Endodermal cell (in vitro differentiated cells): ENCODE measurements at regions not wholly inside any gene's neighbourhood (a gene's known extent, or its start where the extent isn't known, plus 50 kb on each side); places are given as distances from the start of the nearest gene placed in this dataset.

ENCODE experiments used
- DNase-seq: peaks from one replicate; pipeline ENCODE4 v3.0.0-alpha.2; 2017
- H3K27ac ChIP-seq: 2 replicates; pipeline ENCODE4 v1.5.1; 2013; ENCODE audit warnings: mild to moderate bottlenecking, low read depth, low read length, moderate library complexity
- H3K27me3 ChIP-seq: 2 replicates; pipeline ENCODE4 v1.6.1; 2013; ENCODE audit warnings: mild to moderate bottlenecking, low read length, moderate library complexity; ENCODE audit not compliant: insufficient read depth, control insufficient read depth, poor library complexity, severe bottlenecking
- H3K36me3 ChIP-seq: 2 replicates; pipeline ENCODE4 v1.7.0; 2013; ENCODE audit warnings: mild to moderate bottlenecking, low read length, moderate library complexity; ENCODE audit not compliant: control insufficient read depth, insufficient read depth
- H3K4me1 ChIP-seq: one replicate; pipeline ENCODE4 v1.7.0; 2013; ENCODE audit warnings: low read length; ENCODE audit not compliant: control insufficient read depth, insufficient read depth
- H3K4me3 ChIP-seq: 2 replicates; pipeline ENCODE4 v1.5.1; 2013; ENCODE audit warnings: mild to moderate bottlenecking, low read length, moderate library complexity
- H3K9ac ChIP-seq: 2 replicates; pipeline ENCODE4 v1.6.1; 2013; ENCODE audit warnings: mild to moderate bottlenecking, low read length, moderate library complexity; ENCODE audit not compliant: poor library complexity, severe bottlenecking; ENCODE audit errors: extremely low read depth
- H3K9me3 ChIP-seq: 2 replicates; pipeline ENCODE4 v1.6.1; 2013; ENCODE audit warnings: mild to moderate bottlenecking, low read length, moderate library complexity; ENCODE audit not compliant: control insufficient read depth
- H3K27ac Mint-ChIP-seq: 2 replicates; pipeline ENCODE4 v1.8.0; 2020; ENCODE audit warnings: mixed read lengths
- H3K27me3 Mint-ChIP-seq: 2 replicates; pipeline ENCODE4 v1.8.0; 2021; ENCODE audit warnings: mild to moderate bottlenecking, mixed read lengths; ENCODE audit not compliant: insufficient read depth
- H3K36me3 Mint-ChIP-seq: 2 replicates; pipeline ENCODE4 v1.8.0; 2020; ENCODE audit warnings: low read depth, mixed read lengths
- H3K4me1 Mint-ChIP-seq: 2 replicates; pipeline ENCODE4 v1.8.0; 2020; ENCODE audit warnings: mixed read lengths
- H3K4me3 Mint-ChIP-seq: 2 replicates; pipeline ENCODE4 v1.8.0; 2020; ENCODE audit warnings: mild to moderate bottlenecking, moderate library complexity, mixed read lengths
- H3K9me3 Mint-ChIP-seq: 2 replicates; pipeline ENCODE4 v1.8.0; 2020; ENCODE audit warnings: mild to moderate bottlenecking, mixed read lengths
- CTCF ChIP-seq: fragments of 200-600 bp; sonication (generic); conservative IDR thresholded peaks from 2 replicates; pipeline ENCODE4 v1.5.0; 2021; ENCODE audit warnings: antibody characterized with exemption, mild to moderate bottlenecking
- WGBS, 2 experiments: methylation state at CpG; one replicate each; pipeline versions ENCODE4 v1.1.5 to v1.1.7; 2013; ENCODE audit warnings: missing lambda C conversion rate in 2 of 2, mixed read lengths in 1 of 2; ENCODE audit not compliant: insufficient coverage in 1 of 2, insufficient read length in 1 of 2; 5-methylcytosine and 5-hydroxymethylcytosine counted together

GRCh38 chr10:22821501-22821900 is 106.4 kb upstream of the ARMC3 start:
- H3K36me3 ChIP-seq = no peaks in the 10 kb centered on the region
- Mint-ChIP-seq H3K27me3 (no peaks in the 10 kb centered on the region), H3K9me3 (peaks cover 2% of the 10 kb centered on the region), H3K4me1 (no peaks in the 10 kb centered on the region), H3K4me3 (no peak overlapping the region), H3K36me3 (no peaks in the 10 kb centered on the region), H3K27ac (no peak overlapping the region)
- H3K9ac ChIP-seq = no peak overlapping the region
- no peak for TF ChIP-seq CTCF
- no peaks in the 10 kb centered on the region for H3K27me3 ChIP-seq
- no peaks in the 10 kb centered on the region for H3K9me3 ChIP-seq
- no peaks in the 10 kb centered on the region for H3K4me1 ChIP-seq
- no peak overlapping the region for H3K27ac ChIP-seq
- WGBS, 2 experiments = 100% methylated on average over 1 of the region's 1 CpG
- no peak overlapping the region for H3K4me3 ChIP-seq
- DNase-seq = no peak

GRCh38 chr10:22816298-22816653 is 101.9 kb upstream of the PIP4K2A start:
- Mint-ChIP-seq H3K4me3 (no peak overlapping the region), H3K27me3 (peaks cover 10% of the 10 kb centered on the region), H3K9me3 (no peaks in the 10 kb centered on the region), H3K36me3 (no peaks in the 10 kb centered on the region), H3K27ac (no peak overlapping the region), H3K4me1 (peaks cover 1% of the 10 kb centered on the region)
- Histone ChIP-seq H3K27me3 (no peaks in the 10 kb centered on the region), H3K36me3 (no peaks in the 10 kb centered on the region), H3K4me3 (no peak overlapping the region), H3K4me1 (no peaks in the 10 kb centered on the region), H3K9me3 (no peaks in the 10 kb centered on the region), H3K27ac (no peak overlapping the region), H3K9ac (no peak overlapping the region)
- DNase-seq = no peak
- 78 to 97% methylated on average over 3 to 4 of the region's 4 CpGs for WGBS, 2 experiments
- TF ChIP-seq CTCF = no peak

DNA sequence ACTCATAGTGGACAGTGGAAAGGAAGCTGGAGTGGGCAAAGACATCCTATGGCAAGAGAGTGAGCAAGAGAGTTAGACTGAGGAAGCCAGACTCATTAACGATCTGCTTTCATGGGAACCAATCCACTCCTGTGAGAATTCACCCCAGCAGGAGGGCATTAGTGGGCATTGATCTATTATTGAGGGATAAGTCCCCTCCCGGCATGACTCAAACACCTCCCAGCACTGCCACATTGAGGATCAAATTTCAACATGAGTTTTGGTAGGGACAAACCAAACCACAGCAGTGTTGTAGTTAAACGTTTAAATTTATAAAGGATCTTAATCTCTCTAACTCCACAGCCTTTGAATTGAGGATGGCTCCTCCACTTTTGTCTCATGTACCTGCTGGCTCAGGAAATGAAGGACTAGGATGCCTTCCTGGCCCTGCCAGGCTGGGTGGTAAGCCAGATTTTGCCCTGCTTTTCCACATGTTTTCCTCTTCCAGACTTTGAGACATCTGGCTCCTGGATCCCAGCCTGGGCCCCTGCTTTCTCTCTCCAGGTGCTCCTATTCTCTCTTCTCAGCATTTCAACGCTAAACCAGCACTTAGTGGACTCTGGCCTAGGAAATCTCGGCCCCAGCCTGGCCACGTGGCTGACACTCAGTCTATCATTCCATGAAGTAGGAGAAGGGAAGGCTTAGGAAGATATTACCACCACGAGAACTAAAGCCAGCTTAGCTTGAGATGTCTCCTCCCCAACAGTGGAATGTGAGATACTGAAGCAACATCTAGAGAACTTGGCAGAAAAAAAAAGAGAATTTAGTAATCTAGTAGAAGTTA is 96.5 kb upstream of the PIP4K2A start:
- Histone ChIP-seq H3K27ac (no peak overlapping the region), H3K4me3 (peak overlapping the region; percentile 15), H3K9me3 (peaks cover 8% of the 10 kb centered on the region), H3K27me3 (no peaks in the 10 kb centered on the region), H3K4me1 (no peaks in the 10 kb centered on the region), H3K9ac (no peak overlapping the region), H3K36me3 (no peaks in the 10 kb centered on the region)
- Mint-ChIP-seq H3K27me3 (peaks cover 16% of the 10 kb centered on the region), H3K9me3 (peaks cover 20% of the 10 kb centered on the region), H3K36me3 (peaks cover 3% of the 10 kb centered on the region), H3K4me3 (no peak overlapping the region), H3K4me1 (peaks cover 10% of the 10 kb centered on the region), H3K27ac (peak overlapping the region; percentile 37)
- peak; percentile 89 for DNase-seq
- TF ChIP-seq CTCF = no peak
- 41 to 60% methylated on average over 3 to 7 of the region's 7 CpGs for WGBS, 2 experiments
